RCC 7860 (cell line): ENCODE measurements at regions not wholly inside any gene's neighbourhood (a gene's known extent, or its start where the extent isn't known, plus 50 kb on each side); places are given as distances from the start of the nearest gene placed in this dataset.
A peak's percentile ranks its signal among the peaks of the same experiment; 100 is the strongest.
"Not testable (repeated sequence)": the region's sequence is repeated elsewhere in the genome, so short reads cannot be mapped to it uniquely, and the experiment has no call there.

ENCODE experiments used
- DNase-seq: peaks from one replicate; pipeline ENCODE4 v3.0.0-alpha.2; 2015; ENCODE audit warnings: low spot score
- FAIRE-seq: peaks from 2 replicates; lab custom pipeline; 2012; peaks lifted over from hg19 to GRCh38; lab: Jason Lieb, UNC

DNA sequence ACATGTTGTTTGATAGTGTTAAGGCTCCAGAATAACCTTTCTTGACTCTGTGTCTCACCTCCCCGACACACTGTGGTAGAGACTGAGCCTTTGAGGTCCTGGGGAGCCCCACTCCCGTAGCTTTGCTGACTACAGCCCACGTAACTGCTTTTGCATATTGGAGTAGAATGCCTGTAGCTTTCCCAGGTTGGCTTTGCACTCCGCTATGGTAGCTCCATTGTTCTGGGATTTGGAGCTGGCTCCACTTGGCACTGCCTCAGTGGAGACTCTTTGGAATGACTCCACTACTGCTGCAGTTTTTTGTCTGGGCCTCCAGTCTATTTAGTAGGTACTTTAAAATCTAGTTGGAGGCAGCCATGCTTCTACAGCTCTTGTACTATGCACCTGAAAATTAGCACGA is 56.2 kb upstream of the ANXA1 start:
- no peak for DNase-seq
- no peak for FAIRE-seq

DNA sequence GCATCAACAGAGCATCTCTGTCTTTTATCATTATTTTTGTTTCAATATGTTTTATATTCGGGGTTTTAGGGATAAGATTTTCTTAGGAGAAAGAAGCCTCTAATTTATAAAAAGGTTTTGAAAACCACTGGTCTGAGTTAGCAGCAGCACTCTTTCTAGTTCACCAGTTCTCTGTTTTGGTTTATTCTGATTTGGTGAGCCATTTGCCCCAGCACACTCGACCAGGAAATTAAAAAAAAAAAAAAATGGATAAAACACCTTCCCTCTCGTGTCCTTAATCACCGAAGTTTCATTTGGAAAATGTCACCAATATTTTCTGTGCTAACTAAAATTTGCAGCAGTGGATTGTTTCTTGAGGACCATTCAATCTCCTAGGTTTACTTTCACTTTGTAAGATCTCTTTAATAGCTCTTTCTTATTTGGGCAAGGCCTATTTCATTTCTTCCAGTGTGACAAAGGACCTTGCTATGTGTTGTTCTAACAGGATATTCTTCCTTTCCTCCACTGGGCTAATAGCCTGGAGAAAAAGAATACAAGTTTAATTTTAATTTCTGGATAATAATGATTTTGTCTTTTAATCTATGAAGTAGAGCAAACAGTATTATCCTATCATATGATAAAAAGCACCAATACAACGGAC is 57.8 kb upstream of the ANXA1 start:
- FAIRE-seq (peak; percentile 54), DNase-seq (no peak)

DNA sequence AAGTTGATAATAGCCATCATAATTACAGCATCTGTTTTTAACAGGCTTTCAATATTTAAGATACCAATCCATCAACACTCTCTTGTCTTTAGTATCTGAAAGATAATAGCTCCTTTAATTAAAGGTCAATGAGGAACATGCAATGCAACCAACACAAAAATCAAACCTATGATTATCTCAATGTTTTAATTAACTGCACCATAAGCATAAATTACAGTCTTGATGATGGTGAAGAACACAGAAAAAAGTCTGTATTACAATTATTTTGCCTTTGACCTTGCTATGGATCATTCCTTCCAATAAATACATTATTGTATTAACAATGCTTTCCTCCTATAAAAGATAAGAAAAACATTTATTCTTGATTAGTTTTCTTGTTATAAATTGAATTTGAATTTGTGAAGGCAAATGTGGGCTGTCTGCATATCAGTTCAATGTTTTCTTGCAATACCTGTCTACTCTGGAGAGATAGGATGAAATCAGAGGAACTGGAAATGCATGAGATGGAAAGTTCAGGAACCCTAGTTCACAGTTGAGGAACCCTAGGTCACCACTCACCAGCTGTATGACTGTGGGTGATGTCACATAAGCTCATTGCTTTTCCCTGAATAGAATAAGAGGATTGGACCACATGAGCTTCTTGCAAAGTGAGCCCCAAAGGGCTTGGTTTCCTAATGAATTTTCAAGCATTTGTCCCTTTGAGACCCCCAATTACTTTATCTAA is 58.5 kb upstream of the ANXA1 start:
- FAIRE-seq (no peak), DNase-seq (no peak)

DNA sequence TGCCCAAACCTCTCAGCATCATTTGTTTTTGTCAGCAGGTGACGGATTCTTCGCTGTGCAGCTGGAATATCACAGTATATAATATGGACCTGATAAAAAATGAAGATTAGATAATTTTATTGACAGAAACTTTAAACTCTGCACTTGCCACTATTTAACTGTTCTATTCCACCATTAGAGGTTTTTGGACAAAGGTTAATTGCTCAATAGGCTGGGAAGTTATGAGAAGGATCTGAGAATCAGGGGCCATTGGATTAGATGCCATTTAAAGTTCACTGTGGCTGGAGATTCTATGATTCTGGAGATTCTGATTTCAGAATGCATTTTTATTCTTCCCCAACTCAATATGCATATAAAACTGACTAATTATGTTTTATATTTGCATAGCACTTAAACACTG is 59.8 kb upstream of the ANXA1 start:
- FAIRE-seq (no peak), DNase-seq (no peak)

DNA sequence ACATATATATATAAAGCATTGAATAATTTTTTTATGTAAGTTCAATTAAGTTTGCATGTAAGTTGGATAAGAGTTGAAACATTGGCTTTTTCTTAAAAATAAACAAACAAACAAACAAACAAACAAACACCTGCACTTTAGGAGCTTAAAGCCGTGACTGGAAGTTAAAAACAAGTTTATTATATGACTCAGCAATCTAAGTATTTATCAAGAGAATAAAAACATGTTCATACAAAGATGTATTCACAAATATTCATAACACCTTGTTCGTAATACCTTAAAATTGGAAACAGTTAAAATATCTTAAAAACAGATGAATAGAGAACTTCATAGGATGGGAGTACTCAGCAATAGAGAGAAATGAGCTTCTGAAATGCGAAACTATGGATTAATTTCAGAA is 61.5 kb upstream of the ANXA1 start:
- no peak for DNase-seq
- FAIRE-seq, result no peak

DNA sequence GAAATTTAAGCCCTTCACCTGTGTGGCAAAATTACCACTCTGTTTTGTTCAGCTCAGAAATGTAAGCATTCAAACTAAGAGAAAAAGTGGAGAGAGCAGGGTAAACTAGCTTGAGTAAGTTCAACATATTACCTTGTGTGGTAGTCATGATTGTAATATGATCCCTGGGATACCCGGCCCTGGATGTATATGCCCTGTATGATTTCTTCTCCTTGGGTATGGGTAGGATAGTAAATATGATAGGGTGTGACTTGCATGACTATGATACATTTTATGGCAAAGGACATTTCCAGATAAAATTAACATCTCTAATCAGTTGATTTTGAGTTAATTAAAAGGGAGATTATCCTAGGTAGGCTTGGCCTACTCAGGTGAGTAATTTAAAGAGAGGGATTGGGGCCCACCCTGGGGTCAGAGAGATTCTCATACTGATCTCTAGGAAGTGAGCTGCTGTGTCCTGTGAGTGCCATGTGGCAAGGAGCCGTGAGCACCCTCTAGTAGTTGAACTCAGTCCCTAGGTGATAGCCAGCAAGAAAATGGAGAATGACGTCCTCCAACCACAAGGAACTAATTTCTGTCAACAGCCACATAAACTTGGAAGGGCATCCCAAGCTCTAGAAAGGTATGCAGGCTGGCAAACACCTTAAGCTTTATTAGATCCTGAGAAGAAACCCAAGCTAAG is 62.2 kb upstream of the ANXA1 start:
- DNase-seq (no peak), FAIRE-seq (no peak)

DNA sequence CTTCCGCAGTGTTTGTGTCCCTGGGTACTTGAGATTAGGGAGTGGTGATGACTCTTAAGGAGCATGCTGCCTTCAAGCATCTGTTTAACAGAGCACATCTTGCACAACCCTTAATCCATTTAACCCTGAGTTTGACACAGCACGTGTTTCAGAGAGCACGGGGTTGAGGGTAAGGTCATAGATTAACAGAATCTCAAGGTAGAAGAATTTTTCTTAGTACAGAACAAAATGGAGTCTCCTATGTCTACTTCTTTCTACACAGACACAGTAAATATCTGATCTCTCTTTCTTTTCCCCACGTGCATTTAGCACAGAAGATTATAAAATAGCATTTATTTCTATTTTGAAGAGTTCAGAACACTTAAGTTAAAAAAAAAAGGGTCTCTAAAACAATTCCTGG is 63.8 kb upstream of the ANXA1 start:
- not testable (repeated sequence) for FAIRE-seq, DNase-seq

DNA sequence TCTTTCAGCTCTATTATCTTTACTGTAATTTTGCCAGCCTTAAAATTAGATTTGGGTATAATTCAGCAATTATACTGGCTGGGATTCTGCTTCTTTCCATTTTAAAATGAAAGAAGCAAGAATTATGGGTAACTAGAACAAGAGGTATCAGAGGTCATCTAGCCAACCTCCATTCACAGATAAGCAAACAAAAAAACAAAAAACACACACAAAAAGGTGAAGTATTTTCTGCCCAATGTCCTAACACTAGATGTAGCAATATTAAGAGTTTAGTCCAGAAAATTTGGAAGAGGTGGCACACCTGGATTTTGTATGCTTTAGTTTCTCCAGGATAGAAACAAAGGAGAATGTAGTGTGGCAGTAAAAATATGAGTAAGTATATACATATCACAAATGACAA is 68.1 kb upstream of the ANXA1 start:
- DNase-seq (no peak), FAIRE-seq (no peak)

DNA sequence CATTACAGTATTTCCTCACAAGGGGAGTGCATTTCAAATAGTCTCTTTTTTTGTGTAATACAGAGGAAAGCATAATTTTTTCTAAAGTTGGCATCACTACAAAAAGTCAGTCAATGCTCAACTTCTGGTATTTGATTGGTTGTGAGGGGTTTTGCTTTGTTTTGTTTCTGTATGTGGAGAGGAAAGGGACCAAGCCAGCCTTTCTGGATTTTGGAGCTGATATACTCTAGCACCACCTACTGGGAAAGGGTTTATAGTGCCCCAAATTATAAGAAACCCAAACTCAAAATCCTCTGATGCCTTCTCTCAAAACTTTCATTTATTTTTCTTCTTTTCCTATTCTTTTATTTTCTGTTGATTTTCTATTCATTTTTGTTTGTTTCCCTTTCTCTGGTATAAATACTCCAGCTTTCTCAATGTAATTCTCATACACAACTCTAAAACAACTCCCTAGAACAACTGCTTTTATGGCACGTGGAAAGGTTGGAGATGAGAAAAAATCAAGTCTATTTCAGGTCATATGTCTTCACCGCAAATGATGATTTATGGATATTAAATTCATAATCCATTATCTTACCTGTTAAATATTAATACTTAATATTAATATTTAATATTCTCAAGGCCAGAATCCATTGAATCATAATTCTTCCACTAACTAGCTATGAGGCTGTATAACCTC is 69.5 kb upstream of the ANXA1 start:
- DNase-seq (peak; percentile 37), FAIRE-seq (peak; percentile 88)

DNA sequence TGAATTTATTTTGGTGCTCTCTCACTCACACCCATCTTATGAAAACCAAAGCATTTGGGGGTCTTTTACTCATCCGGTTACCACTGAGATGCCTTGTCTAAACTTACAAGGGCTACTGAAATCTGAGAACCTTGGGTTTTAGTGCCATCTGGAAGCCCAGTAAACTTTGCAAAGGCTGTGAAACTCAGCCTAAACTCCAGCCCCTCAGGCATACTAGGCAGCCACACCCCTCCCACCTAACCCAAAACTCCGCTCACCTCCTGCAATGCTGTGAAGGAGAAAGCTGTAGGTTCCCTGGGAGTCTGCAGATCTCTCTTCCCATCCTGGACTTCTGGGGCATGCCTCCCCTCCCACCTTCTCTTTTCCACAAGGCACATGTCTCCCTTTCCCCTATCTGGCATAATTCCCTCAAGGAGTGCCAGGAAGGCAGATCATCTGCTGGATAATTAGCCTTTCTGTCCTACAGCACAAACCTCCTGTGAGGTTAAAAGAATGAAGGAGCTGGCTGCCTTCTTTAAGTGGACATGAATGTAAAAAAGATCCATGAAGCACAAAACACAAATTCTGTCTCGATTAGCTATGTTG is 71.5 kb upstream of the ANXA1 start:
- no peak for FAIRE-seq

DNA sequence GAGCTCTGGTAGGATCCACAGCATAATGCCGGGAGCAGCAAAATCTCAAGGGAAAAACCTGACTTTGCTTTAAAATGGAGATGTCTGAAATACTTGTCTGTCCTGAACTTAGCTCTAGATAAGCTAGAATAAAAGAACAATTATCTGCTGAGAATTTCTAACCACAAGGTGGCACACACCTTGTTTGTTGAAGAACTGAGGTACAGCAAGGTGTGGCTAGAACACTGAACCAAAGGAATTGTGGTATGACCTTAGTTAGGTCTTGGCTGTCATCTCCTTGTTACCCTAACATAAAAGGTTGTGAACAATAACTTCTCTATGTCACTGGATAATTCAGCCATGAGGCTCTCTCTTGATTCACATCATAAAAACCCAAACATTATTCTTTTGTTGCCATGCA is 72.3 kb upstream of the ANXA1 start:
- FAIRE-seq, result no peak
- peak; percentile 15 for DNase-seq

More for the DNA sequence above, 71.5 kb upstream of the ANXA1 start:
- no peak for DNase-seq

DNA sequence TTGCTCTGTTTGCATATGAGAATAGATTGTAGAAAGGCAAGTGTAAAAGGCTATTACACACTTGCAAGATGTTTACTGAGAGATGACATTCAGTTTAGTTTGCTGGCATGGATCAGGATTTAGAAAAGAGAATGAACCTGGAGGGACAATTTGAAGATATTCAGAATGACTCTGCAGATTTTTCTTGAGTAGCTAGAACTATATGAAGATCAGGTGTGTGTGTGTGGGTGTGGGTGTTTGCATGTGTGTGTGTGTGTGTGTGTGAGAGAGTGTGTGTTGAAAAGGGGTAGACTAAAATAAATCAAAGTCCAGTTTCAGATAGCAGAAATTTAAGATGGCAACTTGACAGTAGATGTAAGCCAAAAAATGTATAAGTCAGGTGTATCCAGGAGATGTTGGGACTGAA is 74.0 kb upstream of the ANXA1 start:
- FAIRE-seq (no peak), DNase-seq (no peak)

DNA sequence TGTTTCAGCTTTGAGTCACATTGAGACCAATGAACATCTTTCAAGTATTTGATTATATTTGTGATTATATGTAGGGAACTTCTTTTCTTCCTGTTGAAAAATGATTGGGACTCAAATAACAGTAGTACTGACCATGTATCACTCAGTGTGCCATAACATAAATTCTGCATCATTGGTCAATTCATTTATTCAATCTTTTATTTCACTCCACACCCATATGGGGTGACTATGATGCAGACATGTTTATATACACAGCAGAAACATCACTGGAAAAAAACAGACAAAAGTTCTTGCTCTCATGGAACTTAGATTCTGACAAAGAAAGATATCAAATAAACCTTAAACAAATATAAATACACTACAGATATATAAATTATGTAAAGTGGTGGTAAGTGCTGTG is 74.7 kb upstream of the ANXA1 start:
- FAIRE-seq (no peak), DNase-seq (no peak)

DNA sequence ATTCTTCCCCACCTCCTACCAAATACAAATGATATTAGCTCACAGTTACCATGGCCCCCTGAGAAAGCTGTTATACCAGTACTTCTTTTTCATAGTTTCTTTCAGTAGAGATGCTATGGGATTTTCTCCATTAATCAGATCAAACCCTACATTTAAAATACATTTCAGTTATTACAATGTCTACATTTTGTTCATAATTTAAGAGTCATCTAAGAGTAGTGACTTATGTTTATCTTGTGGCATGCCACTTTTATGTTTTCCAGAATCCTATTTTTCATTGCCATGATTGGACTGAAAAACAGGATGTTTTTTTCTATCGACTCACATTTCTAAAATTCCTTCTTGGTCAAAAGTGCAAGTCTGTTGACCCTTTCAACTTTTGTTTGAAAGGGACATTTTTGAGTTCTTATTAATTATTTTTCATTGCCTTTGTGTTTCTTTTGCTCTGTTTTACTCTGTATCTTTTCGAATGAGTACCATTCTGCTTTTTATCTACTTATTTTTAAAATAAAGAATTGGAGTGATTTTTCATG is 77.4 kb upstream of the ANXA1 start:
- DNase-seq, result no peak
- peak; percentile 62 for FAIRE-seq

DNA sequence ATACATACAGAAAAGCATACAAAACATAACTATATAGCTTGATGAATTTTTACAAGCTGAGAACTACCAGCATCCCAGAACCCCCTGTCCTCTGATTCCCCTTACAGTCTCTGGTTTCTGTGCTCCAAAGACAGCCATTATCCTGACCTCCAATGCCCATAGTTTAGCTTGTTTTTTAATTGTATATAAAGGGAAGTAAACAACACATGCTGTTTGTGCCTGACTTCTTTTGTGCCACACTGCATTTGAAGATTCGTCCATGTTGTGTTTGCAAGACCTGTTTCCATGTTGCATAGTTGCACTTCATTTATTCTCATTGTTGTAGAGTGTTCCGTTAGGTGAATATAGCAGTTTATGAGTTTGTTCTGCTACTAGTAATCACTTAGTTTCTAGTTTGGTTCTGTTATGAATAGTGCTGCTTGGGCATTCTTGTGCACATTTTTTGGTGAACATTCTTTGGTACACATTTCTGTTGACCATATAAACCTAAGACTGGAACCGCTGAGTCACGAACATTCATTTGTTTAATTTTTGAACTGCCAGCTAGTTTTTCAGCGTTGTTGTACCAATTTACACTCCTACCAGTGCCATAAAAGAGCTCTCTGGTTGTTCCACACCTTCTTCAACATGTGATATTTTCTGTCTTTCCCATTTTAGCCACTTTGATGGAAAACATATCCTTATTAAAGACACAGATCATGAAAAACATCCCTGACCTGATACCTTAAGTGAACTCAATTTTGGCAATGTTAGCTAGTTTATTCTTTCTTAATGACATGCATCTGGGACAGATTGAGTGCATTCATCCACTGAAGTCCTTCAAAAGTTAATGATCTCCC is 78.1 kb upstream of the ANXA1 start:
- FAIRE-seq (peak; percentile 21), DNase-seq (no peak)

DNA sequence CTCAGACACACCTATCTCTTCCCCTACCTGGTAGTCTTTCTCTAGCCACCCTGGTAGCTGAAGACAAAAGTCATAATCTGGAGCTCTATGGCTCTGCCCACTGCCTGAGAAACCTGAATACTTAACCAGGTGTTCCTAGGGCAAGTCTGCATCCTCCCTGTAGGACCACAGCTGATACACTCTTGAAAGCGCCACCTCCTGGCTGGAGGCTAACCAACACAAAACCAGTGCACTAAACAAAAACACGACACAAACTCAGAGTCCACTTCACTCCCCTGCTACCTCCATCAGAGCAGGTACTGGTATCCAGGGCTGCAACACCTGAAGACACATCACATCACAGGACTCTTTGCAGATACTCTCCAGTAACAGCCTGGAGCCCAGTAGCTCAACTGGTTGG is 84.6 kb upstream of the ANXA1 start:
- DNase-seq (no peak), FAIRE-seq (no peak)

DNA sequence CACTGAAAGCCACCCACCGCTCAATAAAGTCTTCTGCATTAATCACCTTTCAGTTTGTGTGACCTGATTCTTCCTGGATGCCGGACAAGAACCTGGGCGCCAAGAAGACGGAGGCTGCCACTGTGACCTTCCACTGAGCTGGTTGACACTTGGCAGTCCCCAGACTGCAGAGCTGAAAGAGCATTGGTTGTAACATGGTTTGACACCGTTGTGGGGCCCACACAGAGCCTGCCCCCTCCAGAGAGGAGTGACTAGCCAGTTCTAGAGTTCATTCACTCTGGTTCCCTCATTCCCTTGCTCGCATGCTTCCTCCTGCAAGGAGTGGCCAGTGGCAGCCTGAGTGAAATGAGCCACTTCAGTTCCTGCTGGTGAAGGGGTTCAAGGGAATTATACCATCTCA is 86.2 kb upstream of the ANXA1 start:
- no peak for DNase-seq
- FAIRE-seq, result no peak

DNA sequence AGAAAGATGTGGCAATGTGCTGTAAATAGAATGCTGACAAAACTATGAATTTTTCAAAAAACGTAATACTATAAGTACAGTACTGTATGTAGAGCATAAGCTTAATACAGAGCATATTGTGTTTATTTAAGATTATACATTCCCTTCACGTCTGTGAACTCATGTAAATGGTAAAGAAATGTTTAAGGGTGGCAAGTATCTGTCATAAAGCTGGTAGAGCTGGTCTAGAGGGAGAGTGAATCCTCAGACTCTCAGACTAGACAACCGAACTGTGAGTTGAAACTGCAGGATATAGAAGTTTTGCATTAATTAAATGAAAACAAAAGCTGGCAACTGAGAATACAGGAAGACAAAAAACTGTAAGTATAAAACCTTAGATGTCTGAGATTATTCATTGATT is 87.3 kb upstream of the ANXA1 start:
- FAIRE-seq, result no peak
- no peak for DNase-seq

DNA sequence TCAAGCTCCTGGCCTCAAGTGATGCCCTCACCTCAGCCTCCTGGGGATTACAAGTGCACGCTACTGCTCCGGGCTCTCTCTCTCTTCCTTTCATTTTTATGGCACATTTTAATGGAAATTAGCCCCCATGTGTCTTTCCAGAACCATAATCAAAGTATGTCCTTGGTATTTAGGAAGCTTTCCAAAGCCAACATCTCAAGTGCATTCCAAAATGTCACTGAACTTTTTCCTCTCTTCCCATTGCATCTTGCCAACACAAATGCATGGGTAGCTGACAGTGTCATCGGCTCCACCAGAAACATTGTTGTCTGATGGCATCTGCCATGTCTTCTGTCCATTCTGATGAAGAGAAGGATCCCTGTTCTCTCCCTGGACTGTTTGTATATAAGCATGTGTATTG is 90.5 kb upstream of the ANXA1 start:
- DNase-seq (no peak), FAIRE-seq (no peak)

DNA sequence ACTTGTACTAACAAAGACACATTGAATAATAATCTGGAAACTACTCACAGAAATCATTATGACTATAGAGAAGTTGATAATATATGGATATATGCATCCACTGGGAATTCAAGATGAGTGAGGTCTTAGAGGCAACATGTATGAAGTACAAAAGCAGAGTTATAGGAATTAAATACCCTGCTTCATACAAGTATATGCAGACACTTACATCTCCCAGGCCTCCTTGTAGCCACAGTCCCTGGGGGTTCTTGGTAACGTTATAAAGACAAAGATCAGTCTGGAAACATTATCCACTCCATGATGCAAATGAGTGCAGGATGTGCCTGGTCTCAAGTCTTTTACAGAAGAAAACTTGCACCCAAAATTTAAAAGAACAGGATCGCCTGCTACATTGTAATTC is 92.4 kb upstream of the ANXA1 start:
- no peak for FAIRE-seq
- no peak for DNase-seq
